Lung (tissue), 11 donors: ENCODE measurements at regions not wholly inside any gene's neighbourhood (a gene's known extent, or its start where the extent isn't known, plus 50 kb on each side); places are given as distances from the start of the nearest gene placed in this dataset.

Experiments used
- ATAC-seq: fragments of 200-7000 bp; cut with Tn5 transposase; one replicate; pipeline ENCODE4 v1.9.1; 2020; ENCODE audit warnings: moderate number of reproducible peaks; ENCODE audit not compliant: insufficient read depth, low FRiP score
- DNase-seq, 3 donors: peaks; one replicate each; pipeline ENCODE4 v3.0.0-alpha.2; 2013 to 2017
- H3K27ac ChIP-seq, 2 donors: one replicate each; pipeline ENCODE4 v1.5.1; 2013; ENCODE audit warnings: mild to moderate bottlenecking in 2 of 2, moderate library complexity in 2 of 2, control low read depth in 1 of 2, inconsistent platforms in 1 of 2, low read depth in 1 of 2, low read length in 1 of 2
- H3K27me3 ChIP-seq, 3 donors: one replicate each; pipeline ENCODE4 v1.5.1; 2013; ENCODE audit warnings: low read length in 2 of 3; ENCODE audit not compliant: control insufficient read depth in 3 of 3, insufficient read depth in 3 of 3
- H3K36me3 ChIP-seq, 4 donors: one replicate each; pipeline ENCODE4 v1.5.1; 2013; ENCODE audit warnings: low read length in 4 of 4, mild to moderate bottlenecking in 1 of 4, moderate library complexity in 1 of 4; ENCODE audit not compliant: control insufficient read depth in 4 of 4, insufficient read depth in 4 of 4
- H3K4me1 ChIP-seq, 5 donors: one replicate each; pipeline ENCODE4 v1.5.1; 2013; ENCODE audit warnings: low read length in 5 of 5, mild to moderate bottlenecking in 2 of 5, moderate library complexity in 1 of 5; ENCODE audit not compliant: control insufficient read depth in 5 of 5, insufficient read depth in 5 of 5
- H3K4me3 ChIP-seq: one replicate; pipeline ENCODE4 v1.5.1; 2013; ENCODE audit warnings: mild to moderate bottlenecking, control low read depth, moderate library complexity
- H3K9ac ChIP-seq, 2 donors: one replicate each; pipeline ENCODE4 v1.5.1; 2013; ENCODE audit warnings: low read length in 2 of 2, control low read depth in 1 of 2; ENCODE audit not compliant: insufficient read depth in 1 of 2
- H3K9me3 ChIP-seq, 4 donors: one replicate each; pipeline ENCODE4 v1.5.1; 2013; ENCODE audit warnings: low read length in 3 of 4, mild to moderate bottlenecking in 1 of 4, moderate library complexity in 1 of 4; ENCODE audit not compliant: control insufficient read depth in 4 of 4, insufficient read depth in 3 of 4
- WGBS, 2 donors: extraction: QIAGEN DNeasy Blood & Tissue Kit; methylation state at CpG; one replicate each; pipeline ENCODE4 v1.1.7; 2013; 5-methylcytosine and 5-hydroxymethylcytosine counted together
- TF ChIP-seq, protein P1 (sequence below): IDR thresholded peaks from 2 replicates; pipeline ENCODE4 v1.5.1; 2012; ENCODE audit warnings: mild to moderate bottlenecking; ENCODE audit errors: control extremely low read depth, extremely low read depth
- donor health status: control.
- donor health status: control.
- donor health status: Bipolar disorder and iron deficiency.
- donor health status: healthy.
- donor health status: DM: yes; HTN: yes; CAD: no.

- Histone ChIP-seq H3K36me3 (no peaks in the 10 kb centered on the region), H3K9me3 (no peaks in the 10 kb centered on the region), H3K4me1 (no peaks in the 10 kb centered on the region), H3K4me3 (no peak overlapping the region), H3K27ac (no peak overlapping the region), H3K27me3 (no peaks in the 10 kb centered on the region), H3K9ac (no peak overlapping the region)
- WGBS, 2 donors: 52 to 86% methylated on average over 2 of the region's 2 CpGs
- TF ChIP-seq, protein P1, sequence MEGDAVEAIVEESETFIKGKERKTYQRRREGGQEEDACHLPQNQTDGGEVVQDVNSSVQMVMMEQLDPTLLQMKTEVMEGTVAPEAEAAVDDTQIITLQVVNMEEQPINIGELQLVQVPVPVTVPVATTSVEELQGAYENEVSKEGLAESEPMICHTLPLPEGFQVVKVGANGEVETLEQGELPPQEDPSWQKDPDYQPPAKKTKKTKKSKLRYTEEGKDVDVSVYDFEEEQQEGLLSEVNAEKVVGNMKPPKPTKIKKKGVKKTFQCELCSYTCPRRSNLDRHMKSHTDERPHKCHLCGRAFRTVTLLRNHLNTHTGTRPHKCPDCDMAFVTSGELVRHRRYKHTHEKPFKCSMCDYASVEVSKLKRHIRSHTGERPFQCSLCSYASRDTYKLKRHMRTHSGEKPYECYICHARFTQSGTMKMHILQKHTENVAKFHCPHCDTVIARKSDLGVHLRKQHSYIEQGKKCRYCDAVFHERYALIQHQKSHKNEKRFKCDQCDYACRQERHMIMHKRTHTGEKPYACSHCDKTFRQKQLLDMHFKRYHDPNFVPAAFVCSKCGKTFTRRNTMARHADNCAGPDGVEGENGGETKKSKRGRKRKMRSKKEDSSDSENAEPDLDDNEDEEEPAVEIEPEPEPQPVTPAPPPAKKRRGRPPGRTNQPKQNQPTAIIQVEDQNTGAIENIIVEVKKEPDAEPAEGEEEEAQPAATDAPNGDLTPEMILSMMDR: no peak
- no peak for ATAC-seq
- DNase-seq: no peak
These were observed 538.3 kb downstream of the EDEM1 start for GRCh38 chr3:5725801-5726200.

GRCh38 chr3:5726621-5727020, 539.1 kb downstream of the EDEM1 start:
- no peak overlapping the region for H3K27ac ChIP-seq
- ATAC-seq (no peak), DNase-seq (no peak)
- no peaks in the 10 kb centered on the region for H3K9me3 ChIP-seq
- H3K9ac ChIP-seq: no peak overlapping the region
- H3K4me3 ChIP-seq: no peak overlapping the region
- TF ChIP-seq, protein P1: no peak
- H3K4me1 ChIP-seq: no peaks in the 10 kb centered on the region
- no peaks in the 10 kb centered on the region for H3K27me3 ChIP-seq
- 79 to 84% methylated on average over 5 of the region's 5 CpGs for WGBS, 2 donors
- no peaks in the 10 kb centered on the region for H3K36me3 ChIP-seq

DNA sequence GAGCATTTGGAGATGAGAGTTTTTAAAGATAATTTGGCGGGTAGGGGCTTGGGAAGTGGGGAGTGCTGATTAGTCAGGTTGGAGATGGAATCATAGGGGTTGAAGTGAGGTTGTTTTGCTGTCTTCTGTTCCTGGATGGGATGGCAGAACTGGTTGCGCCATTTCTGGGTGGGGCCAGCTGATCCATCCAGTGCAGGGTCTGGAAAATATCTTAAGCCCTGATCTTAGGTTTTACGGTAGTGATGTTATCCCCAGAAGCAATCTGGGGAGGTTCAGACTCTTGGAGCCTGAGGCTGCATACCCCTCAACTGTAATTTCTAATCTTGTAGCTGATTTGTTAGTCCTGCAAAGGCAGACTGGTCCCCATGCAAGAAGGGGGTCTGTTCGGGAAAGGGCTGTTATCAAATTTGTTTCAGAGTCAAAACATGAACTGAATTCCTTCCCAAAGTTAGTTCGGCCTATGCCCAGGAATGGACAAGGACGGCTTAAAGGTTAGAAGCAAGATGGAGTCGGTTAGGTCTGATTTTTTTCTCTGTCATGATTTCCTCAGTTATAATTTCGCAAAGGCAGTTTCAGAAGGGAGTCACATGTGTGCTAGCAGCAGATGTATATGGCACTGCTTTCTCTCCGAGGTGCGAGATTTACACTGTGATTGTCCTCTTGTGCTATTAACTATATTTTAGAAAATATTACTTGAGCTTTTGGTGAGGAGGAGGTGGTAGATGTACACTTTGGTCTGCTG, 540.4 kb downstream of the EDEM1 start:
- no peak overlapping the region for H3K9ac ChIP-seq
- ATAC-seq: no peak
- TF ChIP-seq, protein P1: no peak
- no peak overlapping the region for H3K4me3 ChIP-seq
- no peaks in the 10 kb centered on the region for H3K36me3 ChIP-seq
- H3K4me1 ChIP-seq: no peaks in the 10 kb centered on the region
- 90 to 91% methylated on average over 10 of the region's 10 CpGs for WGBS, 2 donors
- H3K9me3 ChIP-seq: no peaks in the 10 kb centered on the region
- no peaks in the 10 kb centered on the region for H3K27me3 ChIP-seq
- H3K27ac ChIP-seq: no peak overlapping the region
- DNase-seq: no peak

- TF ChIP-seq, protein P1: no peak
- WGBS, 2 donors: 86 to 94% methylated on average over 4 of the region's 4 CpGs
- ATAC-seq: no peak
- Histone ChIP-seq H3K36me3 (no peaks in the 10 kb centered on the region), H3K27me3 (no peaks in the 10 kb centered on the region), H3K27ac (no peak overlapping the region), H3K4me1 (no peaks in the 10 kb centered on the region), H3K9ac (no peak overlapping the region), H3K4me3 (no peak overlapping the region), H3K9me3 (no peaks in the 10 kb centered on the region)
- DNase-seq: no peak
These were observed 542.3 kb downstream of the EDEM1 start for GRCh38 chr3:5729852-5730251.
